T1000 (cell line): ENCODE measurements at regions not wholly inside any gene's neighbourhood (a gene's known extent, or its start where the extent isn't known, plus 50 kb on each side); places are given as distances from the start of the nearest gene placed in this dataset.

Experiments
- DNase-seq: peaks from one replicate; lab custom pipeline; 2025; ENCODE audit warnings: mixed read lengths; lab: John Stamatoyannopoulos, UW

DNA sequence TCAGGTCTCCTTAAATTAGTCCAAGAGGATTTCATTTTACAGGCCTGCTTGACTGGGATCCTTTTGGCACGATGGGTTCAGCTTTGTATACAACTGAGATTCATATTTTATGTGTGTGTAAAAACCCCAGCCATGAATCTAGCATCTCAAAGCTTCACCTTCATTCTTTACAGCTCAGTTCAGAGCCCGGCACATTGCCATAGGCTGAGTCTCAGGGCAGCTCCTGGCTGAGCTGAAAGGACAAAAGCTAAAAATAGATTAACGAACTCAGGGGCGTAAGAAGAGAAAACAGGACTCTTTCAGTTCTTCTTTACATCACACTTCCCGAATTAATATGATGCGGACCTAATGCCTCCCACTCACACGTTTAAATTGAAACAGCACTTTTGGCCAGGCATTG, 262.8 kb upstream of the PBX1 start:
- no peak for DNase-seq

DNA sequence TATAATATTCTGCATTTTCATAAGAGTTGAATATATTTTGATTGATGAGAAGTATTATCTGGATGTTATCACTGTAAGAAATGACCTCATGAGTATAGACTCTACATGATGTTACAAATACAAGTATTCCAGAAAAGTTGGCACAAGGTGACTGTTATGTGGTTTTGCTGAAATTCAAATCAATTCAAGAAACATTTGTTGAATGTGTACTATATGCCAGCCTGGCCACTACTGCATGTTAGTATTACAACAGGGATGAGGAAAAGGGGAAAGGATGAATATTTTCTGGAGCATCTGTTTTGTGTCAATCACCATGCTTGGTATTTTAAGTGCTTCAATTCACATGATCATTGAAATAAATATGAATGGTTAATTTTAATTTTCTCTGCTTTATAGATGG, 250.9 kb upstream of the PBX1 start:
- DNase-seq = no peak

DNA sequence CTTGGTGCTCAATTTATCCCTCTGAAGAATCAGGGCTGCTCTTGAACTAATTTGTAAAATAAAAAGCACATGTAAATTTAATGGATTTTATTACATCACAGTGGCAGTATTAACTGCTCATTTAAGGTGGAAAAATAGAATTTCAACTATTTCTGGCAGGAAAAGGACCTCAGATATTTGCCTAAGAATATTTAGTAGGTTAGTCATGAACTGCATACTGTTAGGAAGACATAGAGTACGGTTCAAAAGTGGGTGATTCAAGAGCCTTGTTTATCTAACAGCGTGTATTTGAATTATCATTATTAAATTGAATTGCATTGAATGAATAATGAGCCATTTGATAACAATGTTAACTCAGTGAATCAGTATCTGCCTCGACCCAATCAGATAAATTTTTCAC, 248.8 kb upstream of the PBX1 start:
- no peak for DNase-seq

DNA sequence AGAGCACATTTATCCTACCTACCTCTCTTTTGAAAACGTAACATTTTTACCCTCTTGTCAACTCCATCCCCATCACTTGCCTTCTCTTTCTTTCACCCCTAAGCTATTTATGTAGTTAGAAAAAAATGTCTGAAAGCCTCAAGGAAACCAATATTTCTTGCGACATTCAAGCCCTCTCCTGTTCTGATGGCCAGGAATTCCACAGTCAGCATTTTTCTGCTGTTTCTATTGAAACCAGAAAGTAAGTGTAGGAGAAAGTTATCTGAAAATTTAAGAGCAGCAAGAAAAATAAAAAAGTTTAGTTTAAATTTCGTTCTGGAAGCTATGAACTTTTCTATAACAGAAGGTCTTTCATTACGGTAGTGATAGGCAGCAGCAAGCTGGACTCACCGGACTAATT, 247.6 kb upstream of the PBX1 start:
- DNase-seq = no peak

DNA sequence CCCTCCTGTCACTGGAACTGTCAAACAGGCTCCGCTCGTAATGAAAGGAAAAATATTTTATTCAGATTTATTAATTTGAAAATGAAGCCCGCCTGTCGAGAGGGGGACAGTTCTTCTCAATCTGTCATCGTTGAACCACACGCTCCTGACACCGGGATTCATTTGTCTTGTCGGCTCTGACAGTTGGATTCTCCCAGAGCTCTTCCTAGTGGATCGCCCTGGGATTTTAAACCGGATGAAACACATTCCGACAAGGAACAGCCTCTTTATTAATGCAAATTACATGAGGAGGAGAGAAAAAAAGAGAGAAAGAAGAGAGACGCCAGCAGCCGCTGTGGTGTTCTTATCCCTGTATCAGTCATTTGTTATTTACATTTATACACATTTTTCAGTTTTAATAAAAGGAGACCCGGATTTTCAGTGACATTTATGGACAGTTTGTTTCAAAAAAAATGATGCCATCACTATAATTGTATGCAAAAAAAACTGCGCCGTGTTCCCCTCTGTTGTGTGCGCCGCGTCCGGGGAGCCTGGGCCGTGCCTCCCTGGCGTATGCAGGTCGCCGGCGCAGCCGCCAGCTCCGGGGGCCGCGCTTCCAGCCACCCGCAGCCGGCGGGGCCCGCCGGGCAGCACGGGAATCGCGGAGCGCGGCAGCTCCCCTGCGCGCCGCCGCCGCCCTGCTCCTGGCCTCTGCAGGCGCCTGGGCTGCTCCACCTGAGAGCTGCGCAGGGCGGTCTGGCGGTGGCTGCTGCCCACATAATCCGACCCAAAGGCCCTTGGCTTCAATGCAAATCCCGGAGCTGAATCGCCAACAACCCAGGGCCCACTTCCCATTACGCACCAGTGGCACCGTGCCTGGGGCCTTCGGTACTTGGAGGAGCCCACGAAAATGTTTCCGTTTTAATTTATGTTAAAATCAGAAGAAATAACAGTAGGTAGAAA, 237.9 kb upstream of the PBX1 start:
- DNase-seq = no peak

DNA sequence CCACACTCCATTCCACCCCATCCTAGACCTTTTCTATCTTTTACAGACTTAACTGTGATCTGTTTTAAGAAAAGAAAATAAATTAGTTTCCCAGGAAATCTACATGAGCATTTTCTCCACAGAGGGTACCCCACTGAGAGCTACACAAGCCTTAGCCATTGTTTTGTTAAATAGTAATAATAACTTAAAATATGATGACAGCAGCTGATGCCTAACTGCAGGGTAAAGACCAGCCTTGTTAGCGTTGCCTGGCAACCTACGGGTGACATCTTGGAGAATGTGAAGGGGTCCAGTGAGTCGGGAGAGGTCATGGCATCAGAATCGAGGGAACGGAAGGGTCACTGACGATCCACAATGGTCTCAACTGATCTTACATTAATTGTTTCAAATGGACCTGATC, 233.2 kb upstream of the PBX1 start:
- DNase-seq = no peak

DNA sequence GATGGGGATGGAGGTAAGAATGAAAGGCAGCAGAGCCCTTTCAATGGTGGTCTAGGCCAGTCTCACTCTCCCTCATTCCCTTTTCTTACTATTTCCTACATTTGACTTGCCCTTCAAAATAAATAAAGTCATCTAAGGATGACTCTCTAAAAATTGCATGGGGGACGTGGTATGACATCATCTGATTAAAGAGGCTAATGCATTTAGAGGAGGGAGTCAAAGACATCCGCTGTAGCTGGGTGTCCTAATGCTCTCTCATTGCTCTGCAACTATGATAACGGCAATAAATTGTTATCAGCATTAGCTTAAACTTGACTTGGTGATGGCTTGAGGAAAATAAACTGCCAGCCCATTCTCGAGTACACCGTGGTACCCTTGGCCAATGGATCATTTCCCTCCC, 225.6 kb upstream of the PBX1 start:
- DNase-seq = no peak

DNA sequence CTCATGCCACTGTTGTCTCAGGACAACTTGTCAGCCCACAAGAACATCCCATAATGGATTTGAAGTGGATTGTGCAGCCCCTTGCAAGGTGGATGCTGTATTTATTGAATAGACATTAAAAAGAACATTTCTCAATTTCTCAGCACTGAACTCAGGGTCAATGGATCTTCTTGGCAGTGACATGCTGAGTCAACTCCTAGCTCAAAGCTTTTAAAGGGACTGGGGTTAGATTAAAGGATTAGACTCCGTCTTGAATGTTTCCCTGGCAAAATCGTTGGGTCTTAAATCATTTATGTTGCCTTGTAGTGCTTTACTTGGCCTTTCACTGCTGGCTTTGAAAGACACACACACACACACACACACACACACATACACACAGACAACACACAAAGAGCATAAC, 221.6 kb upstream of the PBX1 start:
- DNase-seq = no peak

DNA sequence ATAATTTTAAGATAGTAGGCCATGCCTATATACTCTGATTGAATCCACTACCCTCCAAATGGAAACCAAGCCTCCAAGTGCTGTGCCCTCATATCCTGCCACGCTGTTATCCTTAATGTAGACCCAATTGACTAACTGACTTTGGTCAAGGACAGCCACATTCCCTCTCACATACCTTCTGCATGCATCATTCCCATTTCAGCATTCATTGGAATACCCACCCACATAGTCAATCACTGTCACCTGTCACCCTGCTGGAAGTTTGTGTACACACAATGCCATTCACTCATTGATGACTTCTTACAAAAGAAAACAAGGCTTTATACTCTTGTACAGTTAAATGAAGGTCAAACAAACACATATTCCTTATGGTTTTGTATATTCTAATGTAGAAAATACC, 221.1 kb upstream of the PBX1 start:
- no peak for DNase-seq

DNA sequence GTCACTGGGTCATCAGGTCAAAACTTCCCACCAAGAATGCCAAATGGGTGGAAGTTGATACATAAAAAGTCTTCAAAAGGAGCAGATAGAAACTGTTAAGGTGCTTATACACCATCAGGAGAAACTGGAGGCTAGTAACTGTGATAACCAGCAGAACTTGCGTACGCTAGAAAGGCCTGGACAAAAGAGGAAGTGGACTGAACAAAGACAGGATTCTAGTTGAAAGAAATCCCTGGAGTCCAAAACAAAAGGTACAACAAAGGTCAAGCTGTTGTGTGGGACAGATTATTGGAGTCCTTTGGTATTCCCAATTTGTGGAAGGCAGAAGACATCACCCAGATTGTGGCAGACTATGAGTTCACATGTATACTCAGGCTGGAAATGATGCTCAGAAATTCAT, 215.8 kb upstream of the PBX1 start:
- no peak for DNase-seq

DNA sequence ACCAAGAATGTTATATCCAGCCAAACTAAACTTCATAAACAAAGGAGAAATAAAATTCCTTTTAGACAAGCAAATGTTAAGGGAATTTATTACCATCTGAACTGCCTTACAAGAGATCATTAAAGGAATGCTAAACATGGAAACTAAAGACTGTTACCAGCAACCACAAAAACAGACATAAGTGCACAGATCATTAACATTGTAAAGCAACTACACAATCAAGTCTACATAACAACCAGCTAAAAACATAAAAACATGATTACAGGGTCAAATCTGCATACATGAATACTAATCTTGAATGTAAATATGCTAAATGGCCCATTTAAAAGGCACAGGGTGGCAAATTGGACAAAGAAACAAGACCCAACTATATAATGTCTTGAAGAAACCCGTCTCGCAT, 211.0 kb upstream of the PBX1 start:
- DNase-seq = no peak

DNA sequence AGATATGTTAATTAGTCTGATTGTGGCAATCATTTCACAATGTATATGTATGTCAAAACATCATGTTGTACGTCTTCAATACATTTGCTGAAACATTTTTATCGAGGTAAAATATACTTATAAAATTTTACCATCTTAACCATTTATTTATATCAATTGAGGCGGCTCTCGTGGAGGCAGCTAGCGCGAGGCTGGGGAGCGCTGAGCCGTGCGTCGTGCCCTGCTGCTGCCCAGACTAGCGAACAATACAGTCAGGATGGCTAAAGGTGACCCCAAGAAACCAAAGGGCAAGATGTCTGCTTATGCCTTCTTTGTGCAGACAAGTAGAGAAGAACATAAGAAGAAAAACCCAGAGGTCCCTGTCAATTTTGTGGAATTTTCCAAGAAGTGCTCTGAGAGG, 202.5 kb upstream of the PBX1 start:
- DNase-seq = no peak

DNA sequence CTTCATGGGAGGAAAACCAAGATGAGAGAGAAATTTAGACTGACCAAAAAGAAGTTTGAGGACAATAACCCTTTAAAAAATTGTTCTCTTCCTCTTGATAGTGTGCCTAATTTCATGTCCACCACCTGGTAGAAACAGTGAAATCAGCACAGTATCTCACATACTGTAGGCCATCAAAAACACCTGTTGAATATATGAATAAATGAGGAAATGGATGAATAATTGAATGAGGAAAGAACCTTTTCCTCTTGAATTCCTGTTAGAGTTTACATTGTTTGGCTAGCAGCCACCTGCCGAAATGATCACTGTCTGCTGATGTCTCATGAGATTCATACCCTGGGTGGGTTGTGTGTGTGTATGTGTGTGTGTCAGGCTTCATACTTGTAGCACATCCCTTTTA, 198.7 kb upstream of the PBX1 start:
- DNase-seq = no peak

DNA sequence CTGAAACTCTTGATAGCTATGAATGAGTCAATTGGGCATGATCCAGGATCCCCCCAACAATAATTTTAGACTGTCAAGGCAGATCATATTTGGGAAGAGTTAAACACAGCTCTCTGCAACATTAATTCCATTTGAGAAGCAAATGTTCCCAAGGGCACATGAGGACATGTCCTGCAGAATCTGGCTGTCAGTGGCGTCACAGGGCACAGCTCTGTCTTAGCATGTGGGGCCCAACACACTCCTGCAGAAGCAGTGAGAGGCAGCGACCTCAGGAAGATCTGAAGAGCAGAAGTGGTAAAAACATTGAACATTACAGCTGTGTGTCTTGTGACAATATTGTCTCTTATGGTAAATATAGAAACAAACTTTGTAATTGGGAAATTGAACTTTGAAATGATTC, 197.1 kb upstream of the PBX1 start:
- no peak for DNase-seq

DNA sequence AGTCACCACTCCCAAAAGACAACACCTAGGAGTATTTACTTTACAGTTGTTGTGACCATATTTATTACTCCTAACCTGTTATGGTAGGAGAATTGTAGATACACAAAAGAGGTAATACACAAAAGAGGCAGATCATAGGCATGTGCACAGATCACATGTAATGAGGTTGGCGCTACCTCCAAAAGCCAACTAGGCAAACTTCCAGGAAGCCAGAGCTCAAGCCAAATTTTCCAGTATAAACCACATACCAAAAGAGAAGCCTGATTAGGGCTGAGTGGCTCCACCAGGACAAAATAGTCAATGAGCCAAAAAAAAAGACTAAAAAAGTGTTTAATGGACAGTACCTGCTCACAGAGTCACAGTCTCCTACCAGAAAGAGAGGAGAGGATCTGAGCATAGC, 195.0 kb upstream of the PBX1 start:
- DNase-seq = no peak

DNA sequence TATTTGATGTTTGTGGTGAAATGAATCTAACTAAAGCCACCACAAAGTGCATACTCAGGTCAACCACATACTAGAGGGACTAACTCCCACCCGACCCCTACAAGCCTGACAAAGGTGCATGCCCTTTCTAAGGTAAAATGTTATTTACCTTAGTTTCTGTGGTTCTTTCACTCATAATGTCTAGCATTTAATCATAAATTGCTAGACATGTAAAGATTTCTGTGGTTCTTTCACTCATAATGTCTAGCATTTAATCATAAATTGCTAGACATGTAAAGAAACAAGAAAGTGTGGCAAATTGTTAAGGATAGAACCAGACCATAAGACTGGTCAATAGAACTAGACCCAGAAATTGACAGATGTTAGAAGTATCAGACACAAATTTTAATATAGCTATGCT, 193.0 kb upstream of the PBX1 start:
- no peak for DNase-seq

DNA sequence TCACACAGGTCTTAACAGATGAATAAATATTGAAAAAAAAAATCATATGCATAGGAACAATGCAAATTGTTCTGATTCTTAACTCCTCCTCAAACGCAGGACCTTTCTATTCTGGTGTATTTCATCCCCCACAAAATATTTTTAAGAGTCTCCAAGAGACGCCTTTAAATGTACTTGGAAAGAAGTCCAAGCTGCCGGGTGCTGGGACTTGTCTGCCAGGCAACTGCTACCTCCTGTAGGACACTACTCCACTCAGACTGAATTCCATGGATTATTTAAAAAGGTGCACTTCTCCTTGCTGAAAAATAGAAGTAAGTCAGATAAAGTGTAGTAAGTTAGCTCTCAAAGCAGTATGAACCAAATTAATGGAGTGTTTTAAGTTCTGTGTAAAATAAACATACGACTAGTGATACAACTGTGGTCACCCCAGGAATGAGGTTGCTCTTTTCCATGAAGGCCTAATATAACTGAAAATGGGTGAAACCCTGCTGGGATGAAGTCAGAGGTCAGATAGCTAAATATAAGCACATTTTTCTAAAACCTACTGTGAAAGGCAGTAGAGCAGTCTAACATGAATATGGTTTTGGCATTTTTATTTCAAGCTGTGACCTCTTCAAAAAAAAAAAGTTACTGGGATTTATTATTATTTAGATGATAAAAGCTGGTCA, 189.2 kb upstream of the PBX1 start:
- DNase-seq = no peak

DNA sequence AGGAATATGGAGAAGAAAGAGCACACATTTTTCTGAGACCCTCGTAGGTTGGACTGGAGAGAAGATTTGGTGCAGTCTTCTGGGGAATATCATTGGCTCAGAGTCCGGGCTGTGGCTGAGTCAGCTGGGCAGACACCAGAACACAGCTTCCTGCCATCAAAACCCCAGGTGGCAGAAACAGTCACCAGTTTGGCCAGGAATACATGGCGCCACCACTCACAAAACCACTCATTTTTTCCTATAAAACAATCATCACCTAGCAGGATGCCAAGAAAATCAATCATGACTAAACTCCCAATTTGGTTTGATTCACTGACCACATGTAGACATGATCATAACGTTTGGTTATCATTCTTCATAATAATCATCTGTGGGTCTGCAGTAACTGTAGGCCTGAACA, 178.1 kb upstream of the PBX1 start:
- DNase-seq = peak; percentile 21

DNA sequence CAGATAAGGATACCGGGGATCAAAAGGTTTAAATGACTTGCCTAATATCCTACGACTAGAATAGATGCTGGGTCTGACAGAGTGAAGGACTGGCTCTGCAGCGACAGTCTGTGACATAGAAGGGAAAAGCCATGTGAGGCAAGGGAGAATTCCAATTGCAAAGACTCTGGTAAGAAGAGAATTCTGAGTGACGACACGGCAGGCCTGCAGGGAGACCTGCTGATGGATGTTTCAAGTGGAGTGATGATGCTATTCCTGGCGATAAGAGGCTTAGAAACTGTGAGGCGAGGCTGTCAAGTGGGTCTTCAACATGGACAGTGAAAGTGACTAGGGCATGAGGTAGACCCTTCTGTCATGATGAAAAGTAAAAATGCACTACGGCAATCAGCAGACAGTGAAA, 176.6 kb upstream of the PBX1 start:
- DNase-seq = no peak

DNA sequence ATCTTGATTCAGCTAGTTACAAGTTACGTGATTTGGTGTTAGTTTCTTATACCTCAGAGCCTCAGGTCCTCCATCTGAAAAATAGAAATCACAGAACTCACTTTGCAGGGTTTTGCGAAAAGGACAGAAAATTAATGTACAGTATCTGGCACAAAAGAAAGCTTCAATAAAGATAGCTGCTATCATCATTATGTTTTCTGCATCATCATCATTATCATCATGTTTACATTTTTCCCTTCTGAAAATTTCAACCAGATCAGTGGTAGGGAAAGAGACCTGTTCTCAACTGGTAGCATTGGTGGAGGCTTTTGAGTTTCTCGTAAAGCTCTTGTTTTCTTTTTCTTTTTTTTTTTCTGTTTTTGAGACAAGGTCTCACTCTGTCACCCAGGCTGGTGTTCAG, 174.7 kb upstream of the PBX1 start:
- DNase-seq = no peak

DNA sequence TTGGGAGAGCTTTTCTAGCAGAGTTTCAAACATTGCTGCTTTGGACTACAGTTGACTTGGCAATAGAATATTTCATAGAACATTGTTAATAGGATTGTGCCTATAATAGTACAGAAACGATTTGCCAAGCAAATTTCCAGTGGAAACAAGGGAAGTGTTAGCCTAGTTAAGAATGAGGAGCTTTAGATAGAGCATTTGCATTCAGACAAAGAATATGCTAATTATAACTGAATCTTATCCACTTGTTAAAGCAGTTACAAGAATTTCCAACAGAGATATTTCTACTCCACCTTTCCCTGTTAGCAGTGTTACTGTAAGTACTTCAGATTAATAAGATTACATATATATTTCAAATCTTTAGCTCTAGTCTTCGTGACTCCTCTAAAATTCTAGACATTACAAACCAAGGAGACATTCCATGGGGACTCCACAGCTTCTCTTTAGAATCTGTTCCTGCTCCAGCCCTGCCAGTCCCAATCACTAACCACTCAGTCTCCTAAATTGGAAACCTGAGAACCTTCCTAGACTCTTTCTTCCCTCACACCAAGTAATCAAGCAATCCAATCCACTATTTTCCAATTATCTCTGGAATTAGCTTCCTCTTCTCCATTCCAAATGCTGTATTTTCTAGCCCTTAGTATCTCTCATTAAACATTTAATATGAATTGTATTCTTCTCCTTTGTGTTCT, 141.8 kb upstream of the PBX1 start:
- no peak for DNase-seq

DNA sequence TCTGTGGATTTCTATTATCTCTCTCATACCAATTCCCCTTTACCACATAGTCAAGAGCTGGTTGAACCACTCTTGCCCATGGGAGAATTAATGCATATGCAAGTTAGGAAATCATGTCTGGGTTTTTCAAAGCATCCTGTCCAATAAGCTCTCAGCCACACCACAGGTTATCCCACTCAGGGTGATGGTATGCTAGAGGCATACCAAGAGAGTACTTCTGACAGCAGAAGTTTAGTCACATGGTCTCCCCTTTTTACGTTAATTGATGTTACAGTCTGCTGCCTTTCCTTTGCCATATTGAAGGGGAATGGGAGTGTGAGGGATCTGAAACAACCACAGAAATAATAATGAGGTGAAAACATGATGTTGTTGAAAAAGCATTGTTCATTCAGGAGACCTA, 135.8 kb upstream of the PBX1 start:
- no peak for DNase-seq

DNA sequence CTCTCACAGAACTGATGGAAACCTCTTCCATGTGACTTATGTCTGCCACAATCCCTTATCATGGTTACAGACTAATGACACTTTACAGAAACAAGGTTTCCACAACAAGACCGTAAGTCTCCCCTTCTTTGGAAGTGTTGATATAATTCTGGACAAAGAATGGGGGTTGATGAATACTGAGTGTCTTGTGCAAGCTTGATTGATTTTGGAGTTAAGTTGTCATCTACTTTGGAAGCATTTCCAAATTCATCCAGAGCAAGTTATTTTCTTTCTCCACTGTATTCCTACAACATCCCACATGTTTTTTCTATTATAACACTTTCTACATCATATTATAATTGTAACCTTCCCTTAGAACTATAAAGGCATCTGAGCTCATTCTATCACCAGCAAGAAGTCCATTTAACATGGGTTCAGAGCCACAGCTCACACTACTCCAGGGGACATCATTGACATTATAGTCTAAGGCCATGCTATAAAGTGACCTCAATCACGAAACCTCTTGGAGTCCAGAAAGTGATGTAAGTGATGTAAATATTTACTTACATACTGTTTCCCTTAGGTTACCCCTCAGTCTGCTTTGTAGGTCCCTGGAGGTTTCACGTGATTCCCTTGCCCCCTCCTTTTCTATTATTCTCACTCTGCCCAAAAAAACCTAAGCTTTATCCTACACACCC, 125.7 kb upstream of the PBX1 start:
- DNase-seq = no peak
